ELF-1 (cell line): ENCODE measurements at regions not wholly inside any gene's neighbourhood (a gene's known extent, or its start where the extent isn't known, plus 50 kb on each side); places are given as distances from the start of the nearest gene placed in this dataset.

Source experiments
- DNase-seq: peaks from one replicate; pipeline ENCODE4 v3.0.0-alpha.2; 2016; ENCODE audit warnings: low read depth, low spot score

DNA sequence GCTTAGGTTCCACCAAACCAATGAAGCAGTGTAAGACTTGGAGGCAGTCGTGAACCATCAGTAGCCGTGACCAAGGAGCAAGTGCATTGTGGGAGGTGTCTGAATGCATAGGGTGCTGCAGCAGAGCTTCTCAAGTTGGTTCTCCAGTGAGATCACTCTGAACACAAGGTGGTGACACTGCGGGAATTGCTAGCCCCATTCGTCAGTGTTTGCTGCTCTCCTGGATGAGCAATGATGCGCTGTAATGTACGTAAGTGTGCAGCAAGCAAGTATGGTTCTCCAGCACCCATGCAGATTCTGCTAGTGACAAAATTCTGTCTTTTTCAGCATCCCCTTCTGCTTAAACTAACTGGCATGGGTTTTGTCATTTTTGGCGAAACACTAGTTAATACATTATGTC is 97.6 kb upstream of the HTR2A start:
- DNase-seq: no peak

DNA sequence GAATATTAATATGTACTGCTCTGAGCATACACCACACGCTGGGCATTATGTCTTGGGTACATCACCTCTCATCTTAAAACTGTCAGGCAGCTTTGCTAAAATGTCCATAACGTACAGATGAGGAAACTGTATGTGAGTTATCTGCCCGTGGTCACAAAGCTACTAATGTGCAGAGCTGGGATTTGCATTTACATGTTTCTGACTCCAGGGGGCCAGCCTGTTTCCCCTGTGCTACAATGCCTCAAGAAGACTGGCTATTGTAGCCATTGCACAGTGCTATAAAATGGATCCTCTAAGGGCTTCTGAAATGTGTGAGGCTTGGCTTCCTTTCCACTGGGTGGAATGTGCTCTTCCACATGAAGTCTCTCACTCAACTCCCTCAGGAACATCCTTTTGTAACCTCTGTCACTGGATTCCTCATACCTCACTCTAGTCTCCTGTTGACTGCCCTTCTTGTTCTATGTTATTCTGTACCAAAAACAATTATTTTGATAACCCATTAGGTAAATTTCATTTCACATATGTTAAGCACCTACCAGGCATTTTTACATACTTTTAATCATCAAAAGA is 95.6 kb upstream of the HTR2A start:
- peak; percentile 30 for DNase-seq

DNA sequence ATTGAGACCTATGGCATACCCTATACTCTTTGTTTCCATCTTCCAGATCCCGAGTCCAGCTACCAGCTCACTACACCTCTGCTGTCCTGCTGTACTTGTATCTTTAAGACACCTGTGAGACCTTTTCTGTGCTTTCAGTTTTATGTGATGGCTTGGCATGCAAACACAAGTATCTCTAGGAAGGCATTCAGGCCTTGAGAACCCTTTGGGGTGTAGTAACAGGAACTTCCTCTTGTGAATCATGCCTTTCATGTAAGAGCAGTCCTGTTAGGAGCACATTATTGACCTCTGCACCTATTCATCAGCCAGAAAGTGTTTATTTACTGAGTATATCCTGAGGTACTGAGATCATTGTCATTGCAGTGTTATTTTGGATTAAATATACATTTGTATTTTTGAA is 87.0 kb upstream of the HTR2A start:
- DNase-seq: no peak

DNA sequence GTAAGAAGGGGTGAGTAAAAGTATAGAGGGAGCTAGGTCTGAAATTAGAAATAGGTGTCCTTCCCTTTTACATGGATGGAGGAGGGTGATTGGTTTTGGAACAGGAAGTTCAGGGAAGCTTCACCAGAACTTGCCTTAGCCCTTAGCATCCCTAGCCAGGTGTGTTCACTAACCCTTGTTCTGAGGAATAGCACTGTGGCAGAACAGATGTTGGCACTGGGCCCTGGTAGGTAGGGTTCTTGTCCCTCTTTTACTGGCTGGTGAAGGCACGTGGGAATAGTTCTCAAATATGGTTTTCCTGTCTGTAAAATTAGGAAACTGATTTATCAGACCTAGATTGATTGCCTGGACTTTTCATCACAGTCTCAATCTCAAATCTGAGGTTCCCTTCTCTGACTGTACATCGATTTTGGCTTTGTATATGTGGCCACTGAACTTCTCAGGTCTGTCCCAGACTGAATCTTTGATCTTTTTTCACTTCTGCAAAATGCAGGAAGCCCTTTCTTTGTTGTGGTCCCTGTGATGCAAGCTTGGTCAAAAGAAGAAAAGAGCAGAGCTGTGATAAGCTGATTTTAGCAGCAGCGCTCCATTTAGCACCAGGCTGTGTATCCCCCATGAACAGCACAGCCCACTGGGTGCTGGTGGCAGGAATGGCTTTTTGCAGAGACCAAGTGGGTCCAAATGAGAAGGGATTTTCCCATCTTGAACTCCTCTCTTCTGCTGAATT is 86.2 kb upstream of the HTR2A start:
- no peak for DNase-seq

DNA sequence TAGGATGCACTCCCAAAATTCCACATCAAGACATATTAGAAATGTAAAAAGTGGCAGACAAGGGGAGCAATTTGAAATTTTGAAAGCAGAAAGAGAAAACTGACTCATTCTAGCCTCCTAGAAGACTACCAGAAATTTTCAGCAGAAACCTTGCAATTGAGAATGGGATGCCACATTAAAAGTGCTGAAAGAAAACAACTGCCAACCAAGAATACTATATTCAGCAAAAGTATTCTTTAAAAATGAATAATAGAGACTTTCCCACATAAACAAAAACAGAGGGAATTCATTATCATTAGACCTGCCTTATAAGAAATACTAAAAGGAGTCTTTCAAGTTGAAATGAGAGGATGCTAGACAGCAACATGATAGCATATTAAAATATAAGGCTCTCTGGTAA is 78.3 kb upstream of the HTR2A start:
- no peak for DNase-seq

DNA sequence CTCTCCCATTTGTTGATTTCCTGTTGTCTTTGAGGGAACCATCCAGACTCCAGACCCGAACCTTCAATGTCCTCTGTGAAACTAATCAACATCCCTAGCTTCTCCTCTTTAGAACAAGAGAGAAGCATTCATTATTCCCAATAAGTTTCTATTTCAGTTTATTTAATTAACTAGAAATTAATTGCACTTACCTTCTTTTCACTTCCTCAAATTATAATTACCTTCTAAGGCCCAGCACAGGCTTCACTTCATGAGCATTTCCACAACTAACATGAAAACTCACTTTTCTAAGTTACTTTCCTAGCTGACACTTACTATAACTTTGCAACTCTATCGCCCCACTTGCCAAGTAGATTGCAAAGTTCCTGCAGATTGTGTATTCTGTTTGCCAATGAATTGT is 71.6 kb upstream of the HTR2A start:
- DNase-seq: no peak

DNA sequence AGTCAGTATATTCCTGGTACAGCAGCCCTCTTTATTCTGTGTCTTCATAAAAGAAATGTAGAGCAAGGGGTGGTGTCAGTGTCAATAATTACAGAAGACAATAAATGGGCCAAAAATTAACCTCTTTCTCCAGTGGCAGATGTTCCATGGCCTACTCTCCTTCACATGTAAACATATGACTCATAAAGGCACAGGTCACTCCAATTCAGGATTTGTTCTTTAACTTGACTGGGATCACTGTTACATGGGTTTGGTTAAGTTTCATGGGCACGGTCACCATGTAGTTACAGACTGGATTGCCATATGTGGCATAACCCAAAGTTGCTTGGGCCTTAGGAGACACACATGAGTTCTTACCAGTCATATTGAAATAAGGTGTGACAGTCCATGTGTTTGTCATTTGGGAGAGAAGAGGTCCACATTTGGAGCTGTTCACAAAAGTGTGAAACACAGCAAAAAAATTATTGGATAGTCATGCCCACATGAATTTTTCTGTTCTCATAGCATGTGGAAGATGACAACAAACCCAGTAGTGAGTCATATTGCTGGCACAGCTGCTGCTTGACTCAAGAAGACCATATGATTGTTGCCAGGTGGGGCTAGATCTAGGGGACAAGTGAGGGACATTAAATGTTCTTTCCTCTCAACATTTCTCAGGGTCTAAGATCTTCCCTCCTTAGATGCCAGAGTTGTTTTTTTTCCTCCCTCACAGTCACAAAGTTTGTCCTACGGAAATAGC is 68.1 kb upstream of the HTR2A start:
- no peak for DNase-seq

DNA sequence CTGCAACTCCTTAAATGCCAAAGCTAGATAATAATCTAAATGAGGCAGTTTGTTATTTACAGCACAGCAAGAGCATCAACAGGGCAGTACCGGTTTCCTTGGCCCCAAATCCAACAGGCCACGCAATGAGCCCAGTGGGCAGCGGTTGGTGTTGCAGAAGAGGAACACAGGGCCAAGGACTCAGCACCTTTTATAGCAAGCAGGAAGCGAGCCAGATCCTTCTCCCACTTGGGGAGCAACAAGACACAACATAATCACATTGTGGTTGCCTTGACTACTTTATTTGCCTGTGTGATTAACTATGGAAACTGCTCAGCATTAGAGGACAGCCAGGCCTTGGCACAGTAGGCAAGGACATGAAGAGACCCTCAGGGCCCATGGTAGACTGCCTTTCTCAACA is 67.1 kb upstream of the HTR2A start:
- no peak for DNase-seq

DNA sequence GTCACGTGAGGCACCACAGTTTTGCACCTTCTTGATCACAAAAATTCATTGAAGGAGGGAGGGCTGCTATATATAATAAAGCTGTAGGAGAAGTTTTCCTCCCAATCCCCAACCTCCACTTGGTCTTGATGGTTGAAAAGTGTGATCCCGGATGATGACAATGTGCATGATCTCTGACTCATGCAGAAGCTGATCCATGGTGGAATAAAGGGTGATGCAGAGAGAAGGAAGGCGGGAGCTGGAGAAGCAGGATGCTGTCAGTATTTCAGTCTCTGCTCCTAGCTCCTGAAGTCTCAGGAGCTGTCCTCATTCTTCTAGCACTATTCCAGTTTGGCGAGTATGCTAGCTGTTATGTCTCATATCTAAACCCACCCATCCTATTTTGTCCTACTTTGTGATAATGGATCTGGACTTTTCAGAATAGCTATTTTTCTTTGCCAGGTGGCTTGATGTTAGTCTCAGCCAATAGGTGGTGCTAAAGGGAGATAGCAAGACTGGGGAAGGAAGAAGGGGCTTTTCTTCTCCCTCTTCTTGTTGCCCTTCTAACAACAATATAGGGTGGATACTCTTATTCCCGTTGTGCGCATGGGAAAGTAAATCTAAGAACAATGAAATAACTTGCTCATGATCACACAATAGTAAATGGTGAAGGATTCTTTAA is 65.6 kb upstream of the HTR2A start:
- peak; percentile 10 for DNase-seq

DNA sequence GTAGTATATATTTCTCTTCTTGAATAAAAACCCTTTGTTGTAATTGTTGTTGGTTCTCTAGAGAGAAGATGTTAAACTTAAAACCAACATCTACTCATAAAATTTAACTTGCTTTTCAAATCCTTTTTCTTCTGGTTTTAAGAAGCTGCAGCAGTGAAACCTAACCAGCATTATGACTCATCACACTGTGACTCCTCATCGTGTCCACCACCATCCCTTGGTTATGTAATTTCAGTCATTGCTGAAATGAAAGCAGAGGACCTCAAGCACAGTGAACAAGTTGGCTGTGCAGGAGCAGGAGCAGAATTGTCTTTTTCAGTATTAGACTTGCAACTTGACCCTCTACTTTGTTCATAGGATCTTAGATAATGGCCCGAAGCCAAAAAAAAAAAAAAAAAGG is 64.9 kb upstream of the HTR2A start:
- no peak for DNase-seq

DNA sequence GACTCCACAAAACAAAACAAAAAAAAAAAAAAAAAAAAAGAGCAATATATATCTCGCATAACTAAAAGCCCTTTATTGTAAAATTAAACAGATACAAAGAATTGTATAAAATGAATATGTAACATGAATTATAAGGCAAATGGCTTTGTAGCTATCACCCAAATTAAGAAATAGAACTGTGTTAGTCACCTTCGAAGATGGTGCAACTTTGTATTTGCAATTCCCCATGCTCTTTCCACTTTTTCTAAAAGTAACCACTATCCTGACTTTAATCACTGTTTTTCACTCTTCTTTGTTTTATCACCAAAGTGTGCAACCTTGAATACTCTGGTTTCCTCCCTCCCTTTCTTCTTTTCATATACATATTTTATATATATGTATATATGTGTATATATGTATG is 57.1 kb upstream of the HTR2A start:
- no peak for DNase-seq

DNA sequence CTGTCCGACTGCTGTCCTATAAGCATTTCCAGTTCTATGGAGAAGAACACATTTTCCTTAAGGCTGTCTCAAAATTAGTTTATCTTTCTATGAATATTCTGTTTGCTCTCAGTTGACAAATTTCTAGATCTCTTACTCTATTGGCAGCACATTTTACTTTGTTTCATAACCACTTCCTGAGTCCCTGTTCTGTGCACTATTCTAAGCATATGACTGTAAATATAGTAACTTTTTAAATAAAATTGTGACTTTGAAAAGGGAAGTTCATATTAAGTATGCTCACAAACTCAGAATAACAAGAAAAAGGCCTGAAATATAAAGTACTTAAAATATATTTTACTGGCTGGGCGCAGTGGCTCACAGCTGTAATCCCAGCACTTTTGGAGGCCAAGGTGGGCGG is 56.5 kb upstream of the HTR2A start:
- DNase-seq: no peak

DNA sequence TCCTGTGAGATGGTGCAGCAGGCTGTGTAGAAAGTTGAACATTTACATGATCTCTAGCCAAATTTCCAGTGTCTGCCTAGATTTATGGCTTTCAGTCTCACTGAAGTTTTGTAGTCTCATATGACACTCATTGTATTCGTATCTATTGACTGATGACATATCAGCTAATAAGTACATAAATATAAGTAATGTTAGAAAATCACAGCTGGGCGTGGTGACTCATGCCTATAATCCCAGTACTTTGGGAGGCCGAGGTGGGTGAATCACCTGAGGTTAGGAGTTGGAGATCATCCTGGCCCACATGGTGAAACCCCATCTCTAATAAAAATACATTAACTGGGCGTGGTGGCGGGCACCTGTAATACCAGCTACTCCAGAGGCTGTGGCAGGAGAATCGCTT is 54.7 kb upstream of the HTR2A start:
- DNase-seq: no peak

DNA sequence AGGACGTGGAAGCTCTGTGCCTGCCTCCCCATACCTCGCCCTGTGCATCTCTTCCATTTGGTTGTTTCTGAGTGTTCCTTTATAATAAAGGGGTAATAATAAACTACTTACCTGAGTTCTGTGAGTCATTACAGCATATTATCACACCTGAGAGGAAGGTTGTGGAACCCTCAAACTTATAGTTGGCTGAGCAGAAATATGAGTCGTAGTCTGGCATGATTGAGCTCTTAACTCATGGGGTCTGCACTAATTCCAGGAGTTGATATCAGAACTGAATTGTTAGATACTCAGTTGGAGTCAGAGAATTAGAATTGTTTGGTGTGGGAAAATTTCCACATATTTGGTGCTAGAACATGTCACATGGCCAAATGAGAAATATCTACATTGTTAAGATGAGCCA is 52.4 kb upstream of the HTR2A start:
- no peak for DNase-seq

DNA sequence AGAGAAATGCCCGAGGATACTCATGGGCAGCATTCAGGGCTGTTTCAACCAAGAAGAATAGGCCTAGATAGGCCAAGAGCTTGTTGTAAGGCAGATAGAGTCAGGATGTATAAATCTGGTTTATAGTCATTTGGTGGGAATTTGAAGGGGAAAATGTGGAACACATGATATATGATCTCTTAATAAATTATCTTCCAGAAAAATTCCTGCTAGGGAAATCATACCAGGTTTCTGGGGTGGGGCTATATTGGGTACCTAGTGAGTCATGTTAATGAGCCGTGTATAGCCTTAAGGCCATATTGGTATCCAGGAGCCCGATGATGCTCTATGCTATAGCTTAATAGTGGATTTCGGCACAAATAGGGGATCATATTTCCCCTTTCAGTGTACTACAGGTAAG is 51.5 kb upstream of the HTR2A start:
- DNase-seq: no peak

DNA sequence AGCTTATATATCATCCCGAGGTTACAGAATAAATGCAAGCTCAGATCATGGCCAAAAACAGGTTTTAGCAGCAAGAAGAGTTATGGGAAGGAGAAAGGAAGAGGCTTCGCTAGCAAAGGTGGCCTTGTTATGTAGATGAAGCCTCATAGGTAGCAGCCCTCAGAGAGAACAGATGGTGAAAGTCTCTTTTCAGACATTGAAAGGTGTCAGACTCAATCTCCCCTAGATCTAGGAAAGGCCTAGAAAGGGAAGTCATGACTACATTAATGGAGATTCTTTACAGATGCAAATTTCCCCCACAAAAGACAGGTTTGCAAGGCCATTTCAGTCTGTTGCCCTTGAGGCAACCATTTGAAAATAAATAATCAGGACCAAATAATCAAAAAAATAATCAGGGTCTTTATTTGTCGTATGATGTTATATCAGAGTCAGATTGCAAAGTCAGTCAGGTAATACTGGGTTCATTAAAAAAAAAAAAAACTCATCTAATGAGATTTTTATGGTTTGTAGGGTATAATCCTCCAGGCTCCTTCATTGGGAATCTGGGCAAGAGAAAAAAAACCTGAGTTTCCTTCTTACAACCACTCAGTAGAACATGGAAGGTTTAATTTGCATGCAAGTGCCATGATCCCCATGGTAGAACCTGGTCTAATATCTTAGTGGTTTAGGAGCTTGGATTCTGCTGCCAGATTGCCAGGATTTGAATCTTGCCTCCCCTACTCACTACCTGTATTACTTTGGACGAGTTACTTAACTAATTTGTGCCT is 50.8 kb upstream of the HTR2A start:
- DNase-seq: peak; percentile 45
